ENCODE measurements at regions not wholly inside any gene's neighbourhood (a gene's known extent, or its start where the extent isn't known, plus 50 kb on each side); places are given as distances from the start of the nearest gene placed in this dataset.

DNA sequence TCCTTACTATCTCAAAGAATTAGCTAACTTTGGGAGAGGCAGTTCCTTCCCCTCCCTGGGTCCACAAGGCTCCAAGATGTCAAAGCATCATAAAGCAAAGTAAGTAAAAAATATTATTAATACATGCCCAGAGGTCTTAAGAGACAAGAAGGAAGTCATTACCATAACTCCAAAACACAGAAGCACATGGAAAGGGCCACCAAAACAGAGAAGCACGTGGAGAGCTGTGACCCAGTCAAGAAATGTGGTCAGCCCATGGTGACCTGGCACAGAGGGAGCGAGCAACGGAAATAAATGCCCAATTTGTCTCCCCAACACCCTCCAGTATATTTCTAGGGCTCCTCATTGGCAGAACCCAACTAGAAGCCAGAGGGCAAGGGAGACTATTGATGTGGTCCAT, 277.5 kb upstream of the API5 start:
- DNase-seq (ENCODE audit: low read depth in 4 of 4, low spot score in 3 of 4): no peak

GRCh38 chr11:43035086-43035485, 276.7 kb upstream of the API5 start:
- no peak for DNase-seq (ENCODE audit: low read depth in 4 of 4, low spot score in 3 of 4)

GRCh38 chr11:43053638-43054412, 258.0 kb upstream of the API5 start:
- no peak for DNase-seq (ENCODE audit: low read depth in 4 of 4, low spot score in 3 of 4)

DNA sequence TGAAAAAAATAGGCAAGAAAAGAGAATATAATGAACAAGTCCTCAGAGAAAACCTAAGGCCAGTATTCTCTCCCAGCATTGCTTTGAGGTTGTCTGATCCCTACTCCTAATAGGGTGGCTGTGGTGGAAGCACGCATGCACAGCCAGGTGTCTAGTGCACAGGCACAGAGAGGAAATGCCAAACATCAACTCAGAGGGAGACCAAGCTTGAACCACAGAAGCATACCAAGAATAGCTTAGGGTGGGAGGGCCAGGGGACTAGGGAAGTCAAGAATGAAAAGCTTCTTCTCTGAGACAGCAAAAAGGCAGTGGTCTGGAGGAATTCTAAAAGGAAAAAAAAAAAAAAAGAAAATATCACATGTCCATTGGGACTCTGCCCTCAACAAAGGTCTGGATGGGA, 244.1 kb upstream of the API5 start:
- DNase-seq (ENCODE audit: low read depth in 4 of 4, low spot score in 3 of 4): no peak

DNA sequence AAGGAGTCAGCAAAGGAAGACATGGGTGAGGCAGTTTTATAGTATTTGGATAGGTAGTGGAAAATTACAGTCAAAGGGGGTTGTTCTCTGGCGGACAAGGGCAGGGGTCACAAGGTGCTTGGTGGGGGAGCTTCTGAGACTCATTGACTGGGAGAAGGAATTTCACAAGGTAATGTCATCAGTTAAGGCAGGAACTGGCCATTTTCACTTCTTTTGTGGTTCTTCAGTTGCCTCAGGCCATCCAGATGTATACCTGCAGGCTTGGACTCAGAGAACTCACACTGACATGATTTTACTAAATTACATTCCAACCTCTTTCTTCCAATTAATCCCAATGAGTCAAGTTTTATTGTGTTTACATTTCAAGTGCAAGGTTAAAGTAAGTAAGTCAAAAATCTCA, 240.5 kb upstream of the API5 start:
- no peak for DNase-seq (ENCODE audit: low read depth in 4 of 4, low spot score in 3 of 4)

DNA sequence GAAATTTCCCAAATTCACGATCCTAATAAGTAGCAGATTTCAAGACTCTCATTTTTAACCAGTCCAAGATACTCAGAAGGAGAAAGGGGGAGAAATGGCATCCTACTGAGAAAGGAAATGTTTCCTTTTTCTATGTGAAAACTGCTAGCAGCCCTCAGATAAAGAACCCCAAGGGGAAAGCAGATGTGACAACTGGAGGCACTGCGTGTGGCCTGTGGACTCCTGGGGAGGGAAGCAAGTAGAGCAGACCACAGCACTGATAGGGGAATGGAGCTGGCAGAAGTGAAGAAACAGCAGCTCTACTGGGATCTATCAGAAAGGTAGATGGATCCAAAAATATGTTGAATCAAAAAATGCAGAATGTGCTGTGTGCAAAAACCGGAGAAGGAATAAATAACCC, 239.7 kb upstream of the API5 start:
- DNase-seq (ENCODE audit: low read depth in 4 of 4, low spot score in 3 of 4): no peak

DNA sequence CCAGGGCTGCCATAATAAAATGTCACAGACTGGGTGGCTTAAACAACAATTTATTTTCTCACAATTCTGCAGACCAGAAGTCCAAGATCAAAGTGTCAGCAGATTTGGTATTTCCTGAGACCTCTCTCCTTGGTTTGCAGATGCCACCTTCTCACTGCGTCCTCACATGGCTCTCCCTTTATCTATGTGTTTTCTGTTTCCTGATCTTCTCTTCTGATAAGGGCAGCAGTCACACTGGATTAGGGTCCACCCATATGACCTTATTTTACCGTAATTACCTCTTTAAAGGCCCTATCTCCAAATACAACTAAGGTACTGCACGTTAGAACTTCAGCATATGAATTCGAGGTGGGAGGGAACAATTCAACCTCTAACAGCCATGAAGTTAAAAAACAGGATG, 238.9 kb upstream of the API5 start:
- no peak for DNase-seq (ENCODE audit: low read depth in 4 of 4, low spot score in 3 of 4)

DNA sequence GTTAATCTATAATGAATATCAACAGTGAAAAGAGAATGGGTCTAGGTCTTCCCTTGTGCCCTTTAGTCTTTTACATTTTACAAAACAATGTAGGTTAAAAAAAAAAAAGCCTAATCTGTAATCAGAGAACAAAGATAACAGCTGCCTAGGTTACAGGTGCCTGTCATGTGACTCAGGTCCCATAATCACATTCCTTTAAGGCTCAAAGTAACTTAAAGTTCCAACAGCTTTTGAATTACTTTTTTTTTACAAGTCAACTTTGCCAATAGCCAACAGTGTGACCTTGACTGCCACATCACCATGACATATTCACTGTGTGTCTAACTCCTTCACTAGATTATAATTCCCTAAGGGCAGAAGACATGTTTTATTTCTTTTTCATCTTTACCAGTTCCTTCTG, 237.0 kb upstream of the API5 start:
- no peak for DNase-seq (ENCODE audit: low read depth in 4 of 4, low spot score in 3 of 4)

- DNase-seq (ENCODE audit: low read depth in 4 of 4, low spot score in 3 of 4): no peak
Observed at GRCh38 chr11:43101113-43101512, 210.7 kb upstream of the API5 start.

- DNase-seq (ENCODE audit: low read depth in 4 of 4, low spot score in 3 of 4): no peak
Observed at GRCh38 chr11:43116071-43116470, 195.7 kb upstream of the API5 start.

DNA sequence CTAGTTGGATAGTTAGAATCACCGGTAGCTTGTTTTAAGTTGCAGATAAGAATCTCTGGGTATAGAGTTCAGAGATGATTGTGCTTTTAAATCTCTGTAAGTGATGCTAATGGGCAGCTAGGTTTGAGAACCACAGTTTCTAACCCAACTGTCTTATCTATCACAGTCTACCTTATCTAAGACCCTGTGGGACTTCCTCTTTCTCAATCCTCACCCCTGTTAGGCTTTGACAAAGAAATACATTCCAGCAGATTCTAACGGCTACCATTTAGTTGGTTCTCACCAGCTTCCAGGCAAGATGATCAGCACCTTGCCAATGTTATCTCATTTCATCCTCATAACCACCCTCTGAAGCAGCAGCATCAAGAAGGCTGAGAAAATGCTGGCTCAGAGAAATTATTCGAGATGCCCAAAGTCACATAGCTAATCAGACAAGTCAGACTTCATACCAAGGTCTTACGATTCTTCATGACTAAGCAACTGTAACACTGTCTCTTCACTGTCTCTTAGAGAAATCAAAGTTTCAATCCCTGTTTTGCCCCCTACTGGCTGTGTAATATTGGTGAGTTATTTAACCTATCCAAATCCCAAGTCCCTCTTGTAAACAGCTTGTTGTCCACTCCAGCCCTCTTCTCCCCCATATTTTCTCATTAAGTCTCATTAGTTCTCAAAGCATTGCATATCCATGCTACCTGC, 192.4 kb upstream of the API5 start:
- DNase-seq (ENCODE audit: low read depth in 4 of 4, low spot score in 3 of 4): no peak

- DNase-seq (ENCODE audit: low read depth in 4 of 4, low spot score in 3 of 4): no peak
Observed at GRCh38 chr11:43122546-43122945, 189.2 kb upstream of the API5 start.

DNA sequence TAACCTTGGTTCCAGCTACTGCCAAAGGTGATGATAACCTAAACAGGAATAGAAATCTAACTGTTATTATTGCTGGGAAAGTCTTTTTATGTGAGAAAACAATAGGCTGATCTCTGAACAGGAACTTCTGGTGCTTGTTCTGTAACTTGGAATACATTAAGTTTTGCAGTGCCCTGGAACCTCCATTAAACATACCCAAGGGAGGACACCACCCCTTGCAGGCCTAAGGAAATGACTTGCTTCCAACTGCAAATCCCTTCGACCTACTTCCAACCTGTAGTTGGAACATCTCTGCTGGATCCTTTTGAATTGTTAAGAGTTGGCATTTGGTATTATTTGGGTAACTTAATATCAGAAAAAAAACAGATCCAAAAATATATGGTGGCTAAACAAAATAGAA, 188.4 kb upstream of the API5 start:
- DNase-seq (ENCODE audit: low read depth in 4 of 4, low spot score in 3 of 4): no peak

DNA sequence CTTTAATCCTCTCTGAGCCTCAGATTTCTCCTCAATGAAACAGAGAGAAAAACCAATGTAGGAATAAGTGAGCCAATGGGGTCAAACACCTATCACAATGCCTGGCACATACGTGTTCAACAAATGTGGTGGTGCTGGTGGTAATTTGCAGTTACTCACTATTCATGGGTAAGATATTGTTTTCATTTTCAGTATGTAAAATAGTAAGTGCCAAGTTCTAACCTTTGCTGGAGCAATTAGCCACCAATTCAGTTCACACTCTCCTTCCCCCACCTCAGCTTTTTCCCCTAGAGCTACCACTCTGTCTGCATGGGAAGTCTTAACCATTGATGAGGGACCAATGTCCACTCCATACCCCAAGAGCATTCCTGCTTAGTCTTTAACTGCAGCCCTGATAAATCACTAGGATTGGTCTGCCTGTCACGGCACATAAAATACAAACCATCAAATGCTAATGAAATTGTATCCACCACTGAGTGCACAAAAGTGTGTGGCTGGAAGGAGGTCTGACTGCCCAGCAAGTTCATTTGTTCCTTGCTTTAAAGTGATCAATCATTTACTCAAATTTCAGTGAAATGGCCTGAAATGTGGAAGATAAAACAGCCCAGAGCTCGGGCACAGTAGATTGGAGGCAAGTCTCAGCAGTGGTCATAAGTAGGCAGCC, 187.4 kb upstream of the API5 start:
- peak; percentile 1 to 52 (median 20) for DNase-seq (ENCODE audit: low read depth in 4 of 4, low spot score in 3 of 4)

GRCh38 chr11:43129329-43129728, 182.5 kb upstream of the API5 start:
- no peak for DNase-seq (ENCODE audit: low read depth in 4 of 4, low spot score in 3 of 4)

DNA sequence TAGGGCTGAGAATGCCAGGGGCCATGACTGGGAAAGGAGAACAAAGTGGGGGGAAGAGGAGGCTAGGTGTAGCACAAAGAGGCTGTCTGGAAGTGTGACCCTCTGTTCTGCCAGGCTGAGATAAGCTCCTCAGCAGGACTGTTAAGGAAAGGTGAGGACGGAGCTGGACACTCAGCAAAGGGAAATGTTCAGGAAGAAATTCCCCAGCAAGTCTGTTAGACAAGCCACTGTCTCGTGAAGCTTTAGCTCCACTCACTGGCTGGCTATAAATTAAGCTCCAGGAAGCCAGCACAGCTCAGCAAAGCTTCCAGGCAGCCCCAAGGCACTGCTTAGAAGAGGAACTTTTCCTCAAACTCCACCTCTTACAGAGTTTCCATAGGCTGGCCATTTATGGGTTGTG, 181.2 kb upstream of the API5 start:
- DNase-seq (ENCODE audit: low read depth in 4 of 4, low spot score in 3 of 4): peak; percentile 18 to 39 (median 22)

DNA sequence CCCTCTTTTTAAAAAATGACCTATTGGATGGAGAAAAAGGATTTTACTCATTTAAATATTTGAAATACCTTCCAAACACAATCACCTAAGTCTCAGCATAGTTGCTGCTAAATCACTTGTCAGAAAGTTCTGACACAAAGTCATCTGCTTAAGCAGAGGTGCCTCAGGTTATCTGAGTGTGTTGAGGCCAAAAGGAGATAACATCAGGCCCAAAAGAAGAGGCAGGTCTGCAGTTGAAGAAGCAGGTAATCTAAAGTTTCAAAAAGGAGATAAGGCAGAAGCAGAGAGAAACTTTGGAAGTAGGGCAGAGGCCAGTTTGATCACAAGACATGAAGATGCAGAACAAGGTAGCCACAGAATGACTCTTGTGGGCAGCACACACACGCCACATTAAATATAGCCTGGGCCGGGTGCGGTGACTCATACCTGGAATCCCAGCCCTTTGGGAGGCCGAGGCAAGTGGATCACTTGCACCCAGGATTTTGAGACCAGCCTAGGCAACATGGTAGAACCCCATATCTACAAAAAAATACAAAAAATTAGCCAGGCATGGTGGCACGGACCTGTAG, 175.7 kb upstream of the API5 start:
- DNase-seq (ENCODE audit: low read depth in 4 of 4, low spot score in 3 of 4): no peak

- no peak for DNase-seq (ENCODE audit: low read depth in 4 of 4, low spot score in 3 of 4)
Observed at GRCh38 chr11:43138621-43139140, 173.1 kb upstream of the API5 start.

GRCh38 chr11:43145653-43146052, 166.1 kb upstream of the API5 start:
- no peak for DNase-seq (ENCODE audit: low read depth in 4 of 4, low spot score in 3 of 4)

DNA sequence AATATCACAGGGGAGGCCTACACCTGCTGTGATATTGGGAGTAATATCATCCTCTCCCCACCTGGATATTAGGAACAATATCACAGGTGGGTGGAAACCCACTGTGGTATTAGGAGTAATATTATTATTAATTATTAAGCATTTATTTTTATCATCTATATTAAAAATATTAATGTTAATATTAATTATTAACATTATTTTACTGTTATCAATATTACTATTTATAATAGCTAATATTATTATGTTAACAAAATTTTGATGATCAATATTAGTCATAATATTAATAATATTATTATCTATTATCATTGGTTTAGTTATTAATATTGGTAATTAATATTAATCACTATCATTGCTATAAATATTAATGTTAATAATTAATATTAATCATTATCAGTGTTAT, 161.1 kb upstream of the API5 start:
- no peak for DNase-seq (ENCODE audit: low read depth in 4 of 4, low spot score in 3 of 4)

- no peak for DNase-seq (ENCODE audit: low read depth in 4 of 4, low spot score in 3 of 4)
Observed at GRCh38 chr11:43164831-43165230, 147.0 kb upstream of the API5 start.

All from right renal pelvis (tissue), 4 donors.